ENCODE measurements at regions not wholly inside any gene's neighbourhood (a gene's known extent, or its start where the extent isn't known, plus 50 kb on each side); places are given as distances from the start of the nearest gene placed in this dataset.

DNA sequence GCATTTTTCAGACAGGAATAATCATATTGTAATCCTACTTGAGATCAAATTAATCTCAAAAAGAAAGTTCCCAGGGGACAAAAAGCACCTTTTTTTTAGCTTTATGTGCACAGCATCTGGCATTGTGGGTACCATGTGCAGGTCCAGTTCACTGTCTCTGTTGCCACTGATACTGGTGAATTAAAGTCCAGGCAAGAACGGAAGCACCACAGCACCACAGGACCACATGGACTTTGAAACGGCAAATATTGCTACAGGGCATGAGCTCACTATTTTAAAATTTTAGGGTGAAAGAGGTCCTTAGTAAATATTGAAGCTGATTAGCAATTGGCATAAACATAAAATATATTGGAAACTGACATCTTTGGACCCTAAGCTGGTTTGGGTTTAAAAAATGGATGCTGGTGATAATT is 709.0 kb downstream of the EPM2A start:
- TF ChIP-seq, protein P1, sequence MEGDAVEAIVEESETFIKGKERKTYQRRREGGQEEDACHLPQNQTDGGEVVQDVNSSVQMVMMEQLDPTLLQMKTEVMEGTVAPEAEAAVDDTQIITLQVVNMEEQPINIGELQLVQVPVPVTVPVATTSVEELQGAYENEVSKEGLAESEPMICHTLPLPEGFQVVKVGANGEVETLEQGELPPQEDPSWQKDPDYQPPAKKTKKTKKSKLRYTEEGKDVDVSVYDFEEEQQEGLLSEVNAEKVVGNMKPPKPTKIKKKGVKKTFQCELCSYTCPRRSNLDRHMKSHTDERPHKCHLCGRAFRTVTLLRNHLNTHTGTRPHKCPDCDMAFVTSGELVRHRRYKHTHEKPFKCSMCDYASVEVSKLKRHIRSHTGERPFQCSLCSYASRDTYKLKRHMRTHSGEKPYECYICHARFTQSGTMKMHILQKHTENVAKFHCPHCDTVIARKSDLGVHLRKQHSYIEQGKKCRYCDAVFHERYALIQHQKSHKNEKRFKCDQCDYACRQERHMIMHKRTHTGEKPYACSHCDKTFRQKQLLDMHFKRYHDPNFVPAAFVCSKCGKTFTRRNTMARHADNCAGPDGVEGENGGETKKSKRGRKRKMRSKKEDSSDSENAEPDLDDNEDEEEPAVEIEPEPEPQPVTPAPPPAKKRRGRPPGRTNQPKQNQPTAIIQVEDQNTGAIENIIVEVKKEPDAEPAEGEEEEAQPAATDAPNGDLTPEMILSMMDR (IDR thresholded peaks at IDR 0.05): no peak
- TF ChIP-seq ZFX (IDR thresholded peaks at IDR 0.05; ENCODE audit: borderline replicate concordance): no peak
- H3K27ac ChIP-seq: no peak overlapping the region

DNA sequence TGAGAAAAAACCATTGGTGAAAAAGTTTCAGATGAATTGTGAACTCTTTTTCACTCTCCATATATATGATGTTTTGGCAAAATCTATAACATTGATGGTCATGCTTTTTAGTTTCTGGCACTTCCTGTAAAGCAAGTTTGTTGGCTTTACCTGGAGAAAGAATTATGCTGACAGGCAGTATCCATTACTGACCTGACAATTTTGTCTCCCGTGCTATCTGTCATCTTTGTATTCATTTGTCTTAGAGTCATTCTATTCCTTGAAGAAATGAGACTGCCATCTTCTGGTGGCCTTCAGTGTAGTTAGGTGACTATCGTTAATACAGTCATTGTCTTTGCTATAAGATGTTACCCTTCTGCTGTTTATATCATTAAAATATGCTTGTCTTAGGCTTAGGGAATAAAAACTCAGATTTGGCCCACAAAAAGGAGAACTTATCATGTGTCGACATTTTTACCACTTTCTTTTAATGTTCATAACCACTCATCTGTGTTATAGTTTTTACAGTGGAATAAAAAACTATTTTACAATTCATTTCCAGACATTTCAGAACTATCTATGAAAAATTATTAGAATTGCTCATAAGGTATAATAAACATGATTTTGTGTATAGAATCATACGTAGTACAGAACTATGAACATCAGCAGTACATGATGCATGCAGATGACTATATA is 707.0 kb downstream of the EPM2A start:
- H3K27ac ChIP-seq: no peak overlapping the region

DNA sequence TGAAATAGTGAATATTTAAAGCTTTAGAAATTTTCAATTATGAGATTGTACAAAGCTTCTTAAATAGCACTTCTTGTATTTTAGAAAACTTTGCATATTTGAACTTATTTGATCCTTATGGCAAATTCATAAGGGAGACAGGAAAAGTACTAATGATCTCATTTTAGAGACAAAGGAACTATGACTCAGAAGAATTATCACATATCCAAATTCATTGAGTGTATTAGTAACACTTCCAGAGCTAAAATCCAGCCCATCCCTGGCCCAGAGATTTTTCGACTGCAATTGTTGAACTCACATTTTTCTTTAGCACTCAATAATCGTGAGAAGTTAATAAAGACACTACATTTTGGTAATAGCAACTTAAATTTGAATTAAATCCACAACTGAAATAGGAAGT is 704.3 kb downstream of the EPM2A start:
- H3K27ac ChIP-seq: no peak overlapping the region
- TF ChIP-seq, protein P1 (IDR thresholded peaks at IDR 0.05): no peak
- no peak for TF ChIP-seq ZFX (IDR thresholded peaks at IDR 0.05; ENCODE audit: borderline replicate concordance)

More for the DNA sequence above, 707.0 kb downstream of the EPM2A start:
- TF ChIP-seq, protein P1 (IDR thresholded peaks at IDR 0.05): peak; percentile 82
- no peak for TF ChIP-seq ZFX (IDR thresholded peaks at IDR 0.05; ENCODE audit: borderline replicate concordance)

DNA sequence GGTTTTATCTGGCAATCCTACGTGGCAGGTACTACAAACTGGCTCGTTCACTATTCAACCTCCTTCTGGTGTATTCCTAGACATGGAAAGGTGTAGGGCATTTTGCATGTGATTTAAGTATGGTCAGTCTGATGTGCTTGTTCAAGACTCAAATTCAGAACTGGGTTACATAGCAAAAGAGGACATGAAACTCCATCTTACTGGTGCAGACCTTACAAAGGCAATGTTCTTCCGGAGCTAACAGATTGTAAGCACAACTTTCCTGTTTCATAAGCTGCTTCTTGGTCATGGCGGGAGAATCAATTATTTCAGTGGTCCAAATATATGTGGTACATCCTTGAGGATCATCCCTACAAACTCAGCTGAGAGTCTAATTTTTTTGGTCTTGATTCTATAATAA is 703.4 kb downstream of the EPM2A start:
- no peak overlapping the region for H3K27ac ChIP-seq
- no peak for TF ChIP-seq ZFX (IDR thresholded peaks at IDR 0.05; ENCODE audit: borderline replicate concordance)
- TF ChIP-seq, protein P1 (IDR thresholded peaks at IDR 0.05): no peak

DNA sequence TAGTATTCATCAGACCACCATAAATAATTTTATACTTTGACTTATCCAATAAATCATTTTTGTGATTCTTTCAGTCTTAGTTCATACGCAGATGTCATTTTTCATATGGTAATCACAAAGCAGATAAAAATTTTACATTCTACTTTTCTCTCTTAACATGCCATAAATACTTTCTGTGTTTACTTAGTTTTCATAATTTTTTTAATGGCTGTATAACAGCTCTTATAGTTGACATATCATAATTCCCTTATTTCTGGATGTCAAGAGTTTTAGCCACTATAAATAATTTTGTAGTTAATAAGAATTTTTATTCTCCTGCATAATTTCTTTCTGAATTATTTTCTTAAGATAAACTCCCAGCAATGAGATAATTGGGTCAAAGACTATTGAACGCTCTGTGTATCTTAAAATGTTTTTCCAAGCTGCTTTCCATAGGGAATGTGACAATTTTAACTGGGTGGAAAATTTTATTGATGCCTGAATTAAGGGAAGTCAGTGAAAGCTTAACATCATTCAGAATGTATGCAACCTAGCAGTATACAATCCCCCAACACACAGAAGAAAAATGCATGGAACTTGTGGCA is 702.7 kb downstream of the EPM2A start:
- TF ChIP-seq ZFX (IDR thresholded peaks at IDR 0.05; ENCODE audit: borderline replicate concordance): no peak
- TF ChIP-seq, protein P1 (IDR thresholded peaks at IDR 0.05): no peak
- no peak overlapping the region for H3K27ac ChIP-seq

DNA sequence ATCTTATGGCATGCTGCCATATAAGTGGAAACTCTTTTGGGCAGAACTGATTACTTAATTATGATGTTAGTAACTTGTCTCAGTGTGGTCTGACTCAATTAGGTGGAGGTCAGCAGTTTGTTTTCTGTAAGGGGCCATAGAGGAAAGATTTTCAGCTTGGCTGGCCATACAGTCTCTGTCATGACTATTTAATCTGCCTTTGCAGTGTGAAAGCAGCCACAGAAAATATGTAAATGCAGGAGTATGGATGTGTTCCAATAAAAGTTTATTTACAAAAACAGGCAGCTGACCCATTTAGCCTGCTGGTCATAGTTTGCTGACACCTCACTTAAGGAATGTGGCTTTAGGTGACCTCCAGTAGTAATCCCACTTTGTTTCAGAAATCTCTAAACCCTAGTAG is 700.7 kb downstream of the EPM2A start:
- H3K27ac ChIP-seq: no peak overlapping the region
- TF ChIP-seq ZFX (IDR thresholded peaks at IDR 0.05; ENCODE audit: borderline replicate concordance): no peak
- TF ChIP-seq, protein P1 (IDR thresholded peaks at IDR 0.05): no peak

DNA sequence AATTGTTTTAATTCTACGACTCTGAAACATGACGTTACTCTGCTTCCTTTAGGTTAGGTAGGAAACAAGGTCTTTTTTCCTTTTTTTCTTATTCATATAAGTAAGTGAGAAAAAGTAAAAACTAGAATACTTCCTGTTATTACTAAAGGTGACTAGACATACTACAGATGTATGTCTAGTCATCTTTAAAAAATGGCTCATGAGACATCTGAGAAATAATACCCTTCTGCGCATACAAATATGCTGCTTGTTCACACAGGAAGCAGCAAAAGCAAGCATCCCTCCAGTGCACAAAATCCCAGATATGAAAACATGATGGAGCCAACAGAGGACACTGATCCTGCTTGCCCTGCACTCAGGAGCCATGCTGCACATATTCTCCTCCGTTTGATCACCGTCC is 699.1 kb downstream of the EPM2A start:
- TF ChIP-seq, protein P1 (IDR thresholded peaks at IDR 0.05): no peak
- TF ChIP-seq ZFX (IDR thresholded peaks at IDR 0.05; ENCODE audit: borderline replicate concordance): no peak
- H3K27ac ChIP-seq: no peak overlapping the region

Measured in 22Rv1 (cell line).